Trophoblast cell (in vitro differentiated cells and primary cell): ENCODE measurements at regions not wholly inside any gene's neighbourhood (a gene's known extent, or its start where the extent isn't known, plus 50 kb on each side); places are given as distances from the start of the nearest gene placed in this dataset.
A peak's percentile ranks its signal among the peaks of the same experiment; 100 is the strongest.

Experiments used
- DNase-seq, 2 donors: peaks; one replicate each; pipeline ENCODE4 v3.0.0-alpha.2; 2016
- H2AFZ ChIP-seq: 2 replicates; pipeline ENCODE4 v1.6.1; 2013; ENCODE audit warnings: low read length, moderate library complexity, mild to moderate bottlenecking; ENCODE audit not compliant: insufficient read depth, poor library complexity
- H2AK5ac ChIP-seq: 2 replicates; pipeline ENCODE4 v1.6.1; 2013; ENCODE audit warnings: mild to moderate bottlenecking, low read length
- H2BK120ac ChIP-seq: 2 replicates; pipeline ENCODE4 v1.6.1; 2013; ENCODE audit warnings: low read length, mild to moderate bottlenecking, moderate library complexity; ENCODE audit not compliant: insufficient read depth, poor library complexity
- H2BK12ac ChIP-seq: 2 replicates; pipeline ENCODE4 v1.6.1; 2013; ENCODE audit warnings: mild to moderate bottlenecking, low read length, moderate library complexity
- H2BK5ac ChIP-seq: 2 replicates; pipeline ENCODE4 v1.6.1; 2013; ENCODE audit warnings: low read length, low read depth, moderate library complexity, mild to moderate bottlenecking; ENCODE audit not compliant: poor library complexity
- H3K14ac ChIP-seq: 2 replicates; pipeline ENCODE4 v1.6.1; 2013; ENCODE audit warnings: mild to moderate bottlenecking, low read length
- H3K18ac ChIP-seq: 2 replicates; pipeline ENCODE4 v1.6.1; 2013; ENCODE audit warnings: mild to moderate bottlenecking, low read length
- H3K23ac ChIP-seq: 2 replicates; pipeline ENCODE4 v1.6.1; 2013; ENCODE audit warnings: low read length
- H3K27ac ChIP-seq: 2 replicates; pipeline ENCODE4 v1.5.1; 2013; ENCODE audit warnings: low read depth, mild to moderate bottlenecking, inconsistent platforms, low read length, moderate library complexity
- H3K27me3 ChIP-seq: 2 replicates; pipeline ENCODE4 v1.6.1; 2013; ENCODE audit warnings: inconsistent platforms, mild to moderate bottlenecking, low read length, moderate library complexity; ENCODE audit not compliant: insufficient read depth
- H3K36me3 ChIP-seq, 2 experiments: 1 replicate in 1 of 2; 2 replicates in 1 of 2; pipeline ENCODE4 v1.6.1; 2013; ENCODE audit warnings: low read length in 2 of 2, mild to moderate bottlenecking in 2 of 2, moderate library complexity in 1 of 2; ENCODE audit not compliant: insufficient read depth in 2 of 2, control insufficient read depth in 1 of 2
- H3K4ac ChIP-seq: 2 replicates; pipeline ENCODE4 v1.6.1; 2013; ENCODE audit warnings: low read depth, mild to moderate bottlenecking, low read length, moderate library complexity
- H3K4me1 ChIP-seq, 2 experiments: 1 replicate in 1 of 2; 2 replicates in 1 of 2; pipeline ENCODE4 v1.6.1; 2013; ENCODE audit warnings: low read length in 2 of 2, mild to moderate bottlenecking in 2 of 2, moderate library complexity in 1 of 2; ENCODE audit not compliant: insufficient read depth in 2 of 2, control insufficient read depth in 1 of 2
- H3K4me2 ChIP-seq: 2 replicates; pipeline ENCODE4 v1.6.1; 2013; ENCODE audit warnings: inconsistent platforms, mild to moderate bottlenecking, low read length, moderate library complexity
- H3K4me3 ChIP-seq: 2 replicates; pipeline ENCODE4 v1.5.1; 2013; ENCODE audit warnings: mild to moderate bottlenecking, low read depth, low read length, inconsistent platforms
- H3K79me1 ChIP-seq: one replicate; pipeline ENCODE4 v1.6.1; 2013; ENCODE audit warnings: low read length
- H3K79me2 ChIP-seq: 2 replicates; pipeline ENCODE4 v1.6.1; 2013; ENCODE audit warnings: low read length, mild to moderate bottlenecking; ENCODE audit not compliant: control insufficient read depth, insufficient read depth, poor library complexity
- H3K9ac ChIP-seq: 2 replicates; pipeline ENCODE4 v1.6.1; 2013; ENCODE audit warnings: mild to moderate bottlenecking, low read length
- H3K9me3 ChIP-seq: 2 replicates; pipeline ENCODE4 v1.6.1; 2013; ENCODE audit warnings: low read depth, mild to moderate bottlenecking, control low read depth, inconsistent platforms, low read length; ENCODE audit not compliant: insufficient read depth
- H4K12ac ChIP-seq: 2 replicates; pipeline ENCODE4 v1.6.1; 2013; ENCODE audit warnings: low read depth, mild to moderate bottlenecking, low read length, moderate library complexity
- H4K8ac ChIP-seq: 2 replicates; pipeline ENCODE4 v1.6.1; 2013; ENCODE audit warnings: low read depth, mild to moderate bottlenecking, low read length, moderate library complexity
- H4K91ac ChIP-seq: one replicate; pipeline ENCODE4 v1.6.1; 2013; ENCODE audit warnings: low read depth, mild to moderate bottlenecking, low read length, moderate library complexity
- WGBS: extraction: QIAGEN DNeasy Blood & Tissue Kit; methylation state at CpG from one replicate; pipeline ENCODE4 v1.1.7; 2013; ENCODE audit warnings: missing lambda C conversion rate; ENCODE audit not compliant: insufficient read length, insufficient coverage; ENCODE audit errors: extremely low coverage; 5-methylcytosine and 5-hydroxymethylcytosine counted together

GRCh38 chr10:51002469-51002868, 71.8 kb upstream of the PRKG1 start:
- WGBS, result no CpG with 5 or more reads among the region's 1 CpG
- no peak overlapping the region for H3K4me2 ChIP-seq
- H3K9me3 ChIP-seq, result no peaks in the 10 kb centered on the region
- no peaks in the 10 kb centered on the region for H3K79me1 ChIP-seq
- H3K4me1 ChIP-seq, result no peaks in the 10 kb centered on the region
- no peak overlapping the region for H3K18ac ChIP-seq
- H3K36me3 ChIP-seq, result no peaks in the 10 kb centered on the region
- no peak overlapping the region for H3K4ac ChIP-seq
- H4K91ac ChIP-seq, result no peak overlapping the region
- H3K27ac ChIP-seq, result no peak overlapping the region
- no peak overlapping the region for H4K12ac ChIP-seq
- no peak overlapping the region for H2BK5ac ChIP-seq
- no peak overlapping the region for H2AFZ ChIP-seq
- no peaks in the 10 kb centered on the region for H3K27me3 ChIP-seq
- no peak overlapping the region for H3K4me3 ChIP-seq
- H2BK120ac ChIP-seq, result no peak overlapping the region
- no peaks in the 10 kb centered on the region for H3K79me2 ChIP-seq
- H3K23ac ChIP-seq, result peak overlapping the region; percentile 89
- no peak for DNase-seq
- H4K8ac ChIP-seq, result no peak overlapping the region
- H2BK12ac ChIP-seq, result no peak overlapping the region
- H3K14ac ChIP-seq, result no peak overlapping the region
- H2AK5ac ChIP-seq, result no peak overlapping the region
- no peak overlapping the region for H3K9ac ChIP-seq

GRCh38 chr10:51004776-51005175, 69.5 kb upstream of the PRKG1 start:
- Histone ChIP-seq H3K79me2 (no peaks in the 10 kb centered on the region), H3K9me3 (no peaks in the 10 kb centered on the region), H4K91ac (no peak overlapping the region), H3K9ac (no peak overlapping the region), H2BK120ac (no peak overlapping the region), H3K36me3 (no peaks in the 10 kb centered on the region), H2BK5ac (no peak overlapping the region), H4K8ac (no peak overlapping the region), H3K27me3 (no peaks in the 10 kb centered on the region), H3K27ac (no peak overlapping the region), H3K14ac (no peak overlapping the region), H4K12ac (no peak overlapping the region), H3K4me2 (no peak overlapping the region), H2AFZ (no peak overlapping the region), H3K4me1 (no peaks in the 10 kb centered on the region), H3K4me3 (no peak overlapping the region), H2BK12ac (no peak overlapping the region), H3K23ac (no peak overlapping the region), H3K79me1 (no peaks in the 10 kb centered on the region), H3K18ac (no peak overlapping the region), H3K4ac (no peak overlapping the region), H2AK5ac (no peak overlapping the region)
- WGBS, result no CpG with 5 or more reads among the region's 3 CpGs
- DNase-seq, result no peak

- Histone ChIP-seq H3K4me1 (no peaks in the 10 kb centered on the region), H3K4me2 (no peak overlapping the region), H3K4me3 (no peak overlapping the region), H3K36me3 (no peaks in the 10 kb centered on the region), H3K27me3 (no peaks in the 10 kb centered on the region), H2BK5ac (no peak overlapping the region), H2BK120ac (no peak overlapping the region), H3K27ac (no peak overlapping the region), H3K9me3 (no peaks in the 10 kb centered on the region), H2BK12ac (no peak overlapping the region), H3K18ac (no peak overlapping the region), H4K91ac (no peak overlapping the region), H3K79me2 (no peaks in the 10 kb centered on the region), H2AK5ac (no peak overlapping the region), H3K14ac (no peak overlapping the region), H3K9ac (no peak overlapping the region), H4K8ac (no peak overlapping the region), H4K12ac (no peak overlapping the region), H3K4ac (no peak overlapping the region), H2AFZ (no peak overlapping the region), H3K79me1 (no peaks in the 10 kb centered on the region), H3K23ac (no peak overlapping the region)
- no CpG with 5 or more reads among the region's 4 CpGs for WGBS
- DNase-seq, result no peak
Observed at GRCh38 chr10:51005551-51005950, 68.7 kb upstream of the PRKG1 start.

GRCh38 chr10:51006686-51007085, 67.6 kb upstream of the PRKG1 start:
- no peaks in the 10 kb centered on the region for H3K36me3 ChIP-seq
- H3K23ac ChIP-seq, result no peak overlapping the region
- no peak overlapping the region for H2BK12ac ChIP-seq
- no peaks in the 10 kb centered on the region for H3K27me3 ChIP-seq
- no peak overlapping the region for H4K8ac ChIP-seq
- no peak overlapping the region for H3K4me3 ChIP-seq
- no peak overlapping the region for H4K12ac ChIP-seq
- H3K4me2 ChIP-seq, result no peak overlapping the region
- H2AFZ ChIP-seq, result no peak overlapping the region
- no peaks in the 10 kb centered on the region for H3K4me1 ChIP-seq
- no peak overlapping the region for H3K14ac ChIP-seq
- H3K4ac ChIP-seq, result no peak overlapping the region
- no peak overlapping the region for H3K27ac ChIP-seq
- no peak overlapping the region for H2AK5ac ChIP-seq
- no CpG with 5 or more reads among the region's 5 CpGs for WGBS
- no peak overlapping the region for H3K18ac ChIP-seq
- no peaks in the 10 kb centered on the region for H3K79me2 ChIP-seq
- no peak for DNase-seq
- H3K79me1 ChIP-seq, result no peaks in the 10 kb centered on the region
- H3K9me3 ChIP-seq, result no peaks in the 10 kb centered on the region
- H4K91ac ChIP-seq, result no peak overlapping the region
- no peak overlapping the region for H3K9ac ChIP-seq
- H2BK120ac ChIP-seq, result no peak overlapping the region
- no peak overlapping the region for H2BK5ac ChIP-seq
